Tibial nerve (tissue), 3 donors: ENCODE measurements at regions not wholly inside any gene's neighbourhood (a gene's known extent, or its start where the extent isn't known, plus 50 kb on each side); places are given as distances from the start of the nearest gene placed in this dataset.

Experiments
- CTCF ChIP-seq, 5 experiments: fragments of 200-600 bp in 3 of 5; fragments of 450-650 bp in 2 of 5; sonication (generic) in 3 of 5; IDR thresholded peaks; one replicate each; pipeline ENCODE4 v1.5.1; 2016 to 2019; ENCODE audit warnings: antibody characterized with exemption in 5 of 5, mild to moderate bottlenecking in 3 of 5, moderate library complexity in 2 of 5
- POLR2A ChIP-seq, 2 donors: fragments of 450-650 bp; IDR thresholded peaks; one replicate each; pipeline ENCODE4 v1.6.1; 2017; ENCODE audit warnings: antibody characterized with exemption in 2 of 2, mild to moderate bottlenecking in 2 of 2, moderate library complexity in 2 of 2

- TF ChIP-seq POLR2A (IDR thresholded peaks at IDR 0.05) = no peak
- no peak for TF ChIP-seq CTCF (IDR thresholded peaks at IDR 0.05)
These were observed 1355.0 kb upstream of the MAP3K7 start for GRCh38 chr6:91941838-91942237.
